ENCODE measurements at regions not wholly inside any gene's neighbourhood (a gene's known extent, or its start where the extent isn't known, plus 50 kb on each side); places are given as distances from the start of the nearest gene placed in this dataset.

DNA sequence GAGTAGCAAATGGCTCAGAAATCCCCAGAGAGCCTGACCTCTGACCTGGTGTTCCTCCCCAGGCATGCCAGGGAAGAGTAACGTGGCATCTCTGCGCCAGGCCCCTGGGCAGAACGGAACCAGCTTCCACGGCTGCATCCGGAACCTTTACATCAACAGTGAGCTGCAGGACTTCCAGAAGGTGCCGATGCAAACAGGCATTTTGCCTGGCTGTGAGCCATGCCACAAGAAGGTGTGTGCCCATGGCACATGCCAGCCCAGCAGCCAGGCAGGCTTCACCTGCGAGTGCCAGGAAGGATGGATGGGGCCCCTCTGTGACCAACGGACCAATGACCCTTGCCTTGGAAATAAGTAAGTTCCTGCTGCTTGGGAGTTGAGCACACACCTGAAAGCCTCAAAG lies 83.4 kb upstream of the PACRGL start:
- TF ChIP-seq, protein P1, sequence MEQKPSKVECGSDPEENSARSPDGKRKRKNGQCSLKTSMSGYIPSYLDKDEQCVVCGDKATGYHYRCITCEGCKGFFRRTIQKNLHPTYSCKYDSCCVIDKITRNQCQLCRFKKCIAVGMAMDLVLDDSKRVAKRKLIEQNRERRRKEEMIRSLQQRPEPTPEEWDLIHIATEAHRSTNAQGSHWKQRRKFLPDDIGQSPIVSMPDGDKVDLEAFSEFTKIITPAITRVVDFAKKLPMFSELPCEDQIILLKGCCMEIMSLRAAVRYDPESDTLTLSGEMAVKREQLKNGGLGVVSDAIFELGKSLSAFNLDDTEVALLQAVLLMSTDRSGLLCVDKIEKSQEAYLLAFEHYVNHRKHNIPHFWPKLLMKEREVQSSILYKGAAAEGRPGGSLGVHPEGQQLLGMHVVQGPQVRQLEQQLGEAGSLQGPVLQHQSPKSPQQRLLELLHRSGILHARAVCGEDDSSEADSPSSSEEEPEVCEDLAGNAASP (IDR thresholded peaks at IDR 0.05), result no peak
- TF ChIP-seq HDGF (IDR thresholded peaks at IDR 0.05) (no peak), GATA2 (CRISPR knock-in tag; IDR thresholded peaks at IDR 0.05) (no peak), TAF1 (IDR thresholded peaks at IDR 0.05; ENCODE audit: control insufficient read depth, extremely low read depth, insufficient read depth, low read length, severe bottlenecking) (no peak), SLC30A9 (CRISPR knock-in tag; IDR thresholded peaks at IDR 0.05) (no peak), IRF2 (CRISPR knock-in tag; IDR thresholded peaks at IDR 0.05) (no peak)
- TF ChIP-seq, protein P2, sequence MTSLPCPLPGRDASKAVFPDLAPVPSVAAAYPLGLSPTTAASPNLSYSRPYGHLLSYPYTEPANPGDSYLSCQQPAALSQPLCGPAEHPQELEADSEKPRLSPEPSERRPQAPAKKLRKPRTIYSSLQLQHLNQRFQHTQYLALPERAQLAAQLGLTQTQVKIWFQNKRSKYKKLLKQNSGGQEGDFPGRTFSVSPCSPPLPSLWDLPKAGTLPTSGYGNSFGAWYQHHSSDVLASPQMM (CRISPR knock-in tag; IDR thresholded peaks at IDR 0.05), result no peak
- TF ChIP-seq, protein P3, sequence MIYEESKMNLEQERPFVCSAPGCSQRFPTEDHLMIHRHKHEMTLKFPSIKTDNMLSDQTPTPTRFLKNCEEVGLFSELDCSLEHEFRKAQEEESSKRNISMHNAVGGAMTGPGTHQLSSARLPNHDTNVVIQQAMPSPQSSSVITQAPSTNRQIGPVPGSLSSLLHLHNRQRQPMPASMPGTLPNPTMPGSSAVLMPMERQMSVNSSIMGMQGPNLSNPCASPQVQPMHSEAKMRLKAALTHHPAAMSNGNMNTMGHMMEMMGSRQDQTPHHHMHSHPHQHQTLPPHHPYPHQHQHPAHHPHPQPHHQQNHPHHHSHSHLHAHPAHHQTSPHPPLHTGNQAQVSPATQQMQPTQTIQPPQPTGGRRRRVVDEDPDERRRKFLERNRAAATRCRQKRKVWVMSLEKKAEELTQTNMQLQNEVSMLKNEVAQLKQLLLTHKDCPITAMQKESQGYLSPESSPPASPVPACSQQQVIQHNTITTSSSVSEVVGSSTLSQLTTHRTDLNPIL (CRISPR knock-in tag; IDR thresholded peaks at IDR 0.05), result no peak
